ENCODE measurements at regions not wholly inside any gene's neighbourhood (a gene's known extent, or its start where the extent isn't known, plus 50 kb on each side); places are given as distances from the start of the nearest gene placed in this dataset.

GRCh38 chr5:89904442-89904841, 505.1 kb downstream of the CETN3 start:
- DNase-seq, result no peak

GRCh38 chr5:89901983-89902382, 507.6 kb downstream of the CETN3 start:
- no peak for DNase-seq

GRCh38 chr5:89901346-89901745, 508.2 kb downstream of the CETN3 start:
- DNase-seq, result no peak

GRCh38 chr5:89900346-89900745, 509.2 kb downstream of the CETN3 start:
- DNase-seq, result no peak

GRCh38 chr5:89899559-89899958, 510.0 kb downstream of the CETN3 start:
- DNase-seq, result no peak

GRCh38 chr5:89893546-89893945, 516.0 kb downstream of the CETN3 start:
- no peak for DNase-seq

- no peak for DNase-seq
These were observed 523.9 kb downstream of the CETN3 start for GRCh38 chr5:89885670-89886069.

GRCh38 chr5:89883967-89884366, 525.6 kb downstream of the CETN3 start:
- DNase-seq, result no peak

GRCh38 chr5:89878140-89879132, 531.1 kb downstream of the CETN3 start:
- no peak for DNase-seq

GRCh38 chr5:89871906-89872305, 537.6 kb downstream of the CETN3 start:
- DNase-seq, result no peak

- DNase-seq, result no peak
These were observed 540.2 kb downstream of the CETN3 start for GRCh38 chr5:89869346-89869745.

- no peak for DNase-seq
These were observed 543.1 kb downstream of the CETN3 start for GRCh38 chr5:89866410-89866809.

- DNase-seq, result no peak
These were observed 544.6 kb downstream of the CETN3 start for GRCh38 chr5:89864941-89865340.

- no peak for DNase-seq
These were observed 551.8 kb downstream of the CETN3 start for GRCh38 chr5:89857790-89858189.

- DNase-seq, result no peak
These were observed 554.1 kb downstream of the CETN3 start for GRCh38 chr5:89855417-89855816.

- no peak for DNase-seq
These were observed 557.6 kb downstream of the CETN3 start for GRCh38 chr5:89851911-89852310.

- no peak for DNase-seq
These were observed 559.1 kb downstream of the CETN3 start for GRCh38 chr5:89850513-89850865.

GRCh38 chr5:89849830-89850512, 559.6 kb downstream of the CETN3 start:
- DNase-seq, result no peak

GRCh38 chr5:89847743-89848142, 561.8 kb downstream of the CETN3 start:
- DNase-seq, result no peak

GRCh38 chr5:89844548-89844947, 565.0 kb downstream of the CETN3 start:
- no peak for DNase-seq

GRCh38 chr5:89842531-89842930, 567.0 kb downstream of the CETN3 start:
- no peak for DNase-seq

GRCh38 chr5:89840906-89841305, 568.6 kb downstream of the CETN3 start:
- no peak for DNase-seq

- no peak for DNase-seq
These were observed 578.9 kb downstream of the CETN3 start for GRCh38 chr5:89830691-89831090.

GRCh38 chr5:89827960-89828359, 581.6 kb downstream of the CETN3 start:
- no peak for DNase-seq
